WTC11 (cell line): ENCODE measurements at regions not wholly inside any gene's neighbourhood (a gene's known extent, or its start where the extent isn't known, plus 50 kb on each side); places are given as distances from the start of the nearest gene placed in this dataset.

ENCODE experiments used
- ATAC-seq: fragments of 200-7000 bp; cut with Tn5 transposase; 2 replicates; pipeline ENCODE4 v1.10.0; 2021; ENCODE audit warnings: mild to moderate bottlenecking, moderate library complexity
- CTCF ChIA-PET: fragments of 300-600 bp; sonication (Branson Sonifier 250); formaldehyde crosslinking; loops from one replicate; lab custom pipeline; 2021; ENCODE audit warnings: antibody characterized with exemption; lab: Charles Lee
- POLR2A ChIA-PET: fragments of 350-600 bp; sonication (Branson Sonifier 250); formaldehyde crosslinking; loops from one replicate; lab custom pipeline; 2021; ENCODE audit warnings: antibody characterized with exemption; lab: Charles Lee
- DNase-seq: peaks from one replicate; pipeline ENCODE4 v3.0.0; 2021; ENCODE audit warnings: low spot score
- H3K27ac Mint-ChIP-seq: 2 replicates; pipeline ENCODE4 v1.8.0; 2021; ENCODE audit warnings: mixed read lengths
- H3K27me3 Mint-ChIP-seq: 2 replicates; pipeline ENCODE4 v1.8.0; 2021; ENCODE audit warnings: low read depth, mild to moderate bottlenecking, moderate library complexity, mixed read lengths
- H3K36me3 Mint-ChIP-seq: 2 replicates; pipeline ENCODE4 v1.8.0; 2021; ENCODE audit warnings: mixed read lengths
- H3K4me1 Mint-ChIP-seq: 2 replicates; pipeline ENCODE4 v1.8.0; 2022; ENCODE audit warnings: mixed read lengths
- H3K4me3 Mint-ChIP-seq: 2 replicates; pipeline ENCODE4 v1.8.0; 2021; ENCODE audit warnings: mild to moderate bottlenecking, moderate library complexity, mixed read lengths
- H3K9me3 Mint-ChIP-seq: 2 replicates; pipeline ENCODE4 v1.8.0; 2021; ENCODE audit warnings: mixed read lengths
- CREB1 ChIP-seq: sonication (generic); formaldehyde crosslinking; IDR thresholded peaks from 2 replicates; pipeline ENCODE4 v1.8.0; 2023; ENCODE audit warnings: mild to moderate bottlenecking, missing genetic modification reagents
- ESRRA ChIP-seq: sonication (generic); formaldehyde crosslinking; IDR thresholded peaks from 2 replicates; pipeline ENCODE4 v1.8.1; 2022; ENCODE audit warnings: mild to moderate bottlenecking, missing genetic modification reagents, borderline replicate concordance
- FOXK1 ChIP-seq: sonication (generic); formaldehyde crosslinking; IDR thresholded peaks from 2 replicates; pipeline ENCODE4 v1.8.0; 2022; ENCODE audit warnings: mild to moderate bottlenecking, moderate library complexity, missing genetic modification reagents
- HMGXB4 ChIP-seq: sonication (generic); formaldehyde crosslinking; IDR thresholded peaks from 2 replicates; pipeline ENCODE4 v1.8.1; 2023; ENCODE audit warnings: mild to moderate bottlenecking, moderate library complexity, missing genetic modification reagents
- KAT7 ChIP-seq: sonication (generic); formaldehyde crosslinking; IDR thresholded peaks from 2 replicates; pipeline ENCODE4 v1.8.1; 2023; ENCODE audit warnings: missing genetic modification reagents, mild to moderate bottlenecking, borderline replicate concordance
- MLX ChIP-seq: sonication (generic); formaldehyde crosslinking; IDR thresholded peaks from 2 replicates; pipeline ENCODE4 v1.8.1; 2023; ENCODE audit warnings: mild to moderate bottlenecking, missing genetic modification reagents, moderate library complexity
- NR2C2 ChIP-seq: sonication (generic); formaldehyde crosslinking; IDR thresholded peaks from 2 replicates; pipeline ENCODE4 v1.8.0; 2022; ENCODE audit warnings: mild to moderate bottlenecking, missing genetic modification reagents
- OVOL2 ChIP-seq: fragments of 250-450 bp; sonication (Bioruptor Pico); IDR thresholded peaks from 2 replicates; pipeline ENCODE4 v1.9.0; 2021; ENCODE audit warnings: mild to moderate bottlenecking, borderline replicate concordance
- SMAD4 ChIP-seq: sonication (generic); formaldehyde crosslinking; IDR thresholded peaks from 2 replicates; pipeline ENCODE4 v1.8.0; 2022; ENCODE audit warnings: mild to moderate bottlenecking, missing genetic modification reagents
- TEAD4 ChIP-seq: sonication (generic); formaldehyde crosslinking; IDR thresholded peaks from 2 replicates; pipeline ENCODE4 v1.8.0; 2022; ENCODE audit warnings: mild to moderate bottlenecking, missing genetic modification reagents
- ZBTB21 ChIP-seq: sonication (generic); formaldehyde crosslinking; IDR thresholded peaks from 2 replicates; pipeline ENCODE4 v1.8.1; 2023; ENCODE audit warnings: mild to moderate bottlenecking, missing genetic modification reagents, borderline replicate concordance
- ZBTB43 ChIP-seq: sonication (generic); formaldehyde crosslinking; IDR thresholded peaks from 2 replicates; pipeline ENCODE4 v1.8.1; 2023; ENCODE audit warnings: mild to moderate bottlenecking, missing genetic modification reagents
- ZNF138 ChIP-seq: sonication (generic); formaldehyde crosslinking; conservative IDR thresholded peaks from 2 replicates; pipeline ENCODE4 v1.8.1; 2022; ENCODE audit warnings: mild to moderate bottlenecking, moderate library complexity, missing genetic modification reagents
- TF ChIP-seq, protein P1 (sequence below): sonication (generic); formaldehyde crosslinking; IDR thresholded peaks from 2 replicates; pipeline ENCODE4 v1.8.1; 2023; ENCODE audit warnings: mild to moderate bottlenecking, missing genetic modification reagents
- TF ChIP-seq, protein P2 (sequence below): fragments of 250-450 bp; sonication (Bioruptor Pico); IDR thresholded peaks from 2 replicates; pipeline ENCODE4 v2.1.2; 2022; ENCODE audit warnings: mild to moderate bottlenecking, moderate library complexity
- TF ChIP-seq, protein P3 (sequence below): sonication (generic); formaldehyde crosslinking; IDR thresholded peaks from 2 replicates; pipeline ENCODE4 v1.8.1; 2022; ENCODE audit warnings: mild to moderate bottlenecking, missing genetic modification reagents, moderate library complexity, borderline replicate concordance

DNA sequence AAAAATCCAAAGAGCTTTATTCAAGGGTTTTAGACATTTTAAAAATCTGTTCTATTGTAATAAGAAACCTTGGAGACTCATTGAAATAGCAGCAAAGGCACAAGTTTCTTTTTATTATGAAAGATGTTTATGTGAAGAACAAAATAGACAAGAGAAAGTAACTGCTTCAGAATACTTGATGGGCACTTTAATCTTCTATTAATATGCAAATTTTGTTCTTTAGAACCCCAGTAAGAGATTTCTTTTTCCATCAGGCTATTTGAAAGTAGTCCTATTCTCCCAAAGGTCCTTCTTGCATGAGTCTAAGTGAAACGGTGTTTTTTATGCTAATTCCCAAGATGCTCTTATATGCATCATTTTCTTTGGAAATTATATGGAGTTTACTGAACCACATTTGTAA is 602.0 kb downstream of the EFNA5 start (continued):
- TF ChIP-seq CREB1 (no peak), ZNF138 (CRISPR knock-in tag) (no peak)

GRCh38 chr5:107067395-107067794 is 603.3 kb downstream of the EFNA5 start:
- no peaks in the 10 kb centered on the region for H3K27me3 Mint-ChIP-seq
- DNase-seq (peak; percentile 23), ATAC-seq (peak; percentile 94)
- peaks cover 35% of the 10 kb centered on the region for H3K4me1 Mint-ChIP-seq
- peaks cover 23% of the 10 kb centered on the region for H3K36me3 Mint-ChIP-seq
- H3K27ac Mint-ChIP-seq, result peak overlapping the region; percentile 15; the same call in 1 of the 2 replicates
- ChIA-PET CTCF (interaction anchor here (1.2 kb wide), 1 partner anchor 505 kb away, joined by 3 read pairs; no protein-coding TSS in a partner anchor), POLR2A (no interaction called here)
- H3K9me3 Mint-ChIP-seq, result peaks cover 20% of the 10 kb centered on the region
- TF ChIP-seq KAT7 (CRISPR knock-in tag), result no peak
- no peak for TF ChIP-seq ZBTB43 (CRISPR knock-in tag)
- no peak for TF ChIP-seq ESRRA
- no peak overlapping the region for H3K4me3 Mint-ChIP-seq

DNA sequence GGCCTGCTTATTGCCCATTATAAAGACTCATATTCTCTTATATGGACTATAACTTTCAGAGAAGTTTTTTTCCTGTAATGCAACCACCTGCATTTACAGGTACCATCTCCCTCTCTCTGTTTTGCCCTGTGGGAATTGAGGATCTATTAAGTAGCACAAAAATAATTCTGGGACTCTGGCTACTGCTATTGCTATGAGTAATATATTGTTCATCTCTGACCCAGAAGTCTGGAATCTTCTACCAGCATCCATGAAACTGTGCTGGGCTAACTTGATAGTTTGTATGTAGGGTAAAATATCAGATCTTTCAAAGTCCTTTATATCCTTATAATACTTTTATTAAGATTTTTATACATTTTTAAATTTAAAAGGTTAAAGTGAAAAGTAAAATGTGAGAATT is 607.2 kb downstream of the EFNA5 start:
- Mint-ChIP-seq H3K4me3 (no peak overlapping the region), H3K4me1 (peaks cover 36% of the 10 kb centered on the region), H3K9me3 (no peaks in the 10 kb centered on the region), H3K27me3 (no peaks in the 10 kb centered on the region), H3K27ac (no peak overlapping the region), H3K36me3 (no peaks in the 10 kb centered on the region)
- TF ChIP-seq MLX (CRISPR knock-in tag), result no peak
- TF ChIP-seq NR2C2 (CRISPR knock-in tag), result no peak
- no peak for TF ChIP-seq TEAD4 (CRISPR knock-in tag)
- DNase-seq (no peak), ATAC-seq (no peak)
- ChIA-PET POLR2A (no interaction called here), CTCF (no interaction called here)

- no peaks in the 10 kb centered on the region for H3K9me3 Mint-ChIP-seq
- ATAC-seq (no peak), DNase-seq (no peak)
- TF ChIP-seq, protein P1, sequence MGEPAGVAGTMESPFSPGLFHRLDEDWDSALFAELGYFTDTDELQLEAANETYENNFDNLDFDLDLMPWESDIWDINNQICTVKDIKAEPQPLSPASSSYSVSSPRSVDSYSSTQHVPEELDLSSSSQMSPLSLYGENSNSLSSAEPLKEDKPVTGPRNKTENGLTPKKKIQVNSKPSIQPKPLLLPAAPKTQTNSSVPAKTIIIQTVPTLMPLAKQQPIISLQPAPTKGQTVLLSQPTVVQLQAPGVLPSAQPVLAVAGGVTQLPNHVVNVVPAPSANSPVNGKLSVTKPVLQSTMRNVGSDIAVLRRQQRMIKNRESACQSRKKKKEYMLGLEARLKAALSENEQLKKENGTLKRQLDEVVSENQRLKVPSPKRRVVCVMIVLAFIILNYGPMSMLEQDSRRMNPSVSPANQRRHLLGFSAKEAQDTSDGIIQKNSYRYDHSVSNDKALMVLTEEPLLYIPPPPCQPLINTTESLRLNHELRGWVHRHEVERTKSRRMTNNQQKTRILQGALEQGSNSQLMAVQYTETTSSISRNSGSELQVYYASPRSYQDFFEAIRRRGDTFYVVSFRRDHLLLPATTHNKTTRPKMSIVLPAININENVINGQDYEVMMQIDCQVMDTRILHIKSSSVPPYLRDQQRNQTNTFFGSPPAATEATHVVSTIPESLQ (CRISPR knock-in tag), result no peak
- TF ChIP-seq ZNF138 (CRISPR knock-in tag) (no peak), OVOL2 (CRISPR knock-in tag) (no peak), CREB1 (no peak), HMGXB4 (CRISPR knock-in tag) (no peak), FOXK1 (CRISPR knock-in tag) (no peak), SMAD4 (CRISPR knock-in tag) (no peak), ZBTB21 (CRISPR knock-in tag) (no peak)
- TF ChIP-seq, protein P2, sequence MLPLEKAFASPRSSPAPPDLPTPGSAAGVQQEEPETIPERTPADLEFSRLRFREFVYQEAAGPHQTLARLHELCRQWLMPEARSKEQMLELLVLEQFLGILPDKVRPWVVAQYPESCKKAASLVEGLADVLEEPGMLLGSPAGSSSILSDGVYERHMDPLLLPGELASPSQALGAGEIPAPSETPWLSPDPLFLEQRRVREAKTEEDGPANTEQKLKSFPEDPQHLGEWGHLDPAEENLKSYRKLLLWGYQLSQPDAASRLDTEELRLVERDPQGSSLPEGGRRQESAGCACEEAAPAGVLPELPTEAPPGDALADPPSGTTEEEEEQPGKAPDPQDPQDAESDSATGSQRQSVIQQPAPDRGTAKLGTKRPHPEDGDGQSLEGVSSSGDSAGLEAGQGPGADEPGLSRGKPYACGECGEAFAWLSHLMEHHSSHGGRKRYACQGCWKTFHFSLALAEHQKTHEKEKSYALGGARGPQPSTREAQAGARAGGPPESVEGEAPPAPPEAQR (CRISPR knock-in tag), result no peak
- TF ChIP-seq, protein P3, sequence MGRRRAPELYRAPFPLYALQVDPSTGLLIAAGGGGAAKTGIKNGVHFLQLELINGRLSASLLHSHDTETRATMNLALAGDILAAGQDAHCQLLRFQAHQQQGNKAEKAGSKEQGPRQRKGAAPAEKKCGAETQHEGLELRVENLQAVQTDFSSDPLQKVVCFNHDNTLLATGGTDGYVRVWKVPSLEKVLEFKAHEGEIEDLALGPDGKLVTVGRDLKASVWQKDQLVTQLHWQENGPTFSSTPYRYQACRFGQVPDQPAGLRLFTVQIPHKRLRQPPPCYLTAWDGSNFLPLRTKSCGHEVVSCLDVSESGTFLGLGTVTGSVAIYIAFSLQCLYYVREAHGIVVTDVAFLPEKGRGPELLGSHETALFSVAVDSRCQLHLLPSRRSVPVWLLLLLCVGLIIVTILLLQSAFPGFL (CRISPR knock-in tag), result no peak
- no peak overlapping the region for H3K4me3 Mint-ChIP-seq
- CTCF ChIA-PET, result no interaction called here
- no peaks in the 10 kb centered on the region for H3K36me3 Mint-ChIP-seq
- no peaks in the 10 kb centered on the region for H3K27me3 Mint-ChIP-seq
- POLR2A ChIA-PET, result no interaction called here
- no peak overlapping the region for H3K27ac Mint-ChIP-seq
- peaks cover 14% of the 10 kb centered on the region for H3K4me1 Mint-ChIP-seq
These were observed 611.9 kb downstream of the EFNA5 start for GRCh38 chr5:107058803-107059202.
